ENCODE measurements at regions not wholly inside any gene's neighbourhood (a gene's known extent, or its start where the extent isn't known, plus 50 kb on each side); places are given as distances from the start of the nearest gene placed in this dataset.

- peak in 1 of 5 donors; percentile 9 for DNase-seq
- Histone ChIP-seq H3K27me3 (no peaks in the 10 kb centered on the region), H3K4me3 (no peak overlapping the region), H3K9me3 (no peaks in the 10 kb centered on the region), H3K36me3 (no peaks in the 10 kb centered on the region), H3K4me1 (ENCODE audit: insufficient read depth) (no peaks in the 10 kb centered on the region), H3K27ac (no peak overlapping the region)
- intact Hi-C loops (cut with DNase I) = no loop called here
- WGBS, 3 donors = 74 to 78% (median 75%) methylated on average over 21 of the region's 21 CpGs
- no peak for TF ChIP-seq CTCF (IDR thresholded peaks at IDR 0.05)
Measured at GRCh38 chr11:134512571-134513538, 100.8 kb upstream of the B3GAT1 start.

GRCh38 chr11:134512061-134512460, 100.0 kb upstream of the B3GAT1 start:
- H3K27me3 ChIP-seq = no peaks in the 10 kb centered on the region
- intact Hi-C loops (cut with DNase I) = no loop called here
- no peaks in the 10 kb centered on the region for H3K9me3 ChIP-seq
- H3K4me3 ChIP-seq = no peak overlapping the region
- TF ChIP-seq EP300 (IDR thresholded peaks at IDR 0.05) (no peak), CTCF (IDR thresholded peaks at IDR 0.05) (no peak), POLR2A (IDR thresholded peaks at IDR 0.05) (no peak)
- whole genome bisulfite sequencing, 3 donors = 62 to 74% (median 64%) methylated on average over 7 of the region's 7 CpGs
- H3K27ac ChIP-seq = no peak overlapping the region
- no peaks in the 10 kb centered on the region for H3K4me1 ChIP-seq (ENCODE audit: insufficient read depth)
- no peak for DNase-seq
- H3K36me3 ChIP-seq = no peaks in the 10 kb centered on the region

- no peak for DNase-seq
- intact Hi-C loops (cut with DNase I) = no loop called here
Measured at GRCh38 chr11:134511255-134511654, 99.2 kb upstream of the B3GAT1 start.

More at GRCh38 chr11:134511255-134511654, 99.2 kb upstream of the B3GAT1 start:
- no peaks in the 10 kb centered on the region for H3K27me3 ChIP-seq
- 68 to 79% (median 76%) methylated on average over 2 of the region's 2 CpGs for WGBS, 3 donors
- no peaks in the 10 kb centered on the region for H3K9me3 ChIP-seq
- no peak for TF ChIP-seq EP300 (IDR thresholded peaks at IDR 0.05)
- TF ChIP-seq POLR2A (IDR thresholded peaks at IDR 0.05) = no peak
- no peak for TF ChIP-seq CTCF (IDR thresholded peaks at IDR 0.05)
- no peak overlapping the region for H3K27ac ChIP-seq
- no peak overlapping the region for H3K4me3 ChIP-seq
- no peaks in the 10 kb centered on the region for H3K36me3 ChIP-seq
- no peaks in the 10 kb centered on the region for H3K4me1 ChIP-seq (ENCODE audit: insufficient read depth)
